ENCODE measurements at regions not wholly inside any gene's neighbourhood (a gene's known extent, or its start where the extent isn't known, plus 50 kb on each side); places are given as distances from the start of the nearest gene placed in this dataset.

DNA sequence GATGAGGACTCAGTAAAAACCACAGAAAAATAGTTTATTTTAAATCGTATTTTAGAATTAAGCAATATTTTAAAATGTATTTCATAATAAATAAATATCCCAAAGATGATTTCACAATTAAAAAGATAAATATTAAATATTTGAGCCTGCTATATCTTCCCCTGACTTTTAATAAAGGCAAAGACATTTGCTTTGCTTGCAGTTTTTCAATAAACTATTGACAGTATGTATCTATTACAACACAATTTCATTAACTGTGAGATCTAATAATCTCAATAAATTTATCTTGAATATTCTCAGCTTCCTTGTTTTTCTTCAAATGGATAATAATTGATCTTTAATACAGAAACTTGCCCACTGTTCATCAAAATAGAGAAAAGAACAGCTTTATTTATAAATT is 186.2 kb upstream of the TARS1 start:
- DNase-seq (ENCODE audit: low spot score): no peak
- in situ Hi-C loops (cut with MboI; ENCODE audit: low sequenced_read_pairs, unreplicated experiment): no loop called here
- TF ChIP-seq, protein P1, sequence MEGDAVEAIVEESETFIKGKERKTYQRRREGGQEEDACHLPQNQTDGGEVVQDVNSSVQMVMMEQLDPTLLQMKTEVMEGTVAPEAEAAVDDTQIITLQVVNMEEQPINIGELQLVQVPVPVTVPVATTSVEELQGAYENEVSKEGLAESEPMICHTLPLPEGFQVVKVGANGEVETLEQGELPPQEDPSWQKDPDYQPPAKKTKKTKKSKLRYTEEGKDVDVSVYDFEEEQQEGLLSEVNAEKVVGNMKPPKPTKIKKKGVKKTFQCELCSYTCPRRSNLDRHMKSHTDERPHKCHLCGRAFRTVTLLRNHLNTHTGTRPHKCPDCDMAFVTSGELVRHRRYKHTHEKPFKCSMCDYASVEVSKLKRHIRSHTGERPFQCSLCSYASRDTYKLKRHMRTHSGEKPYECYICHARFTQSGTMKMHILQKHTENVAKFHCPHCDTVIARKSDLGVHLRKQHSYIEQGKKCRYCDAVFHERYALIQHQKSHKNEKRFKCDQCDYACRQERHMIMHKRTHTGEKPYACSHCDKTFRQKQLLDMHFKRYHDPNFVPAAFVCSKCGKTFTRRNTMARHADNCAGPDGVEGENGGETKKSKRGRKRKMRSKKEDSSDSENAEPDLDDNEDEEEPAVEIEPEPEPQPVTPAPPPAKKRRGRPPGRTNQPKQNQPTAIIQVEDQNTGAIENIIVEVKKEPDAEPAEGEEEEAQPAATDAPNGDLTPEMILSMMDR (IDR thresholded peaks at IDR 0.05; ENCODE audit: borderline replicate concordance, control extremely low read depth, extremely low read depth, insufficient read depth, missing control alignments): no peak

DNA sequence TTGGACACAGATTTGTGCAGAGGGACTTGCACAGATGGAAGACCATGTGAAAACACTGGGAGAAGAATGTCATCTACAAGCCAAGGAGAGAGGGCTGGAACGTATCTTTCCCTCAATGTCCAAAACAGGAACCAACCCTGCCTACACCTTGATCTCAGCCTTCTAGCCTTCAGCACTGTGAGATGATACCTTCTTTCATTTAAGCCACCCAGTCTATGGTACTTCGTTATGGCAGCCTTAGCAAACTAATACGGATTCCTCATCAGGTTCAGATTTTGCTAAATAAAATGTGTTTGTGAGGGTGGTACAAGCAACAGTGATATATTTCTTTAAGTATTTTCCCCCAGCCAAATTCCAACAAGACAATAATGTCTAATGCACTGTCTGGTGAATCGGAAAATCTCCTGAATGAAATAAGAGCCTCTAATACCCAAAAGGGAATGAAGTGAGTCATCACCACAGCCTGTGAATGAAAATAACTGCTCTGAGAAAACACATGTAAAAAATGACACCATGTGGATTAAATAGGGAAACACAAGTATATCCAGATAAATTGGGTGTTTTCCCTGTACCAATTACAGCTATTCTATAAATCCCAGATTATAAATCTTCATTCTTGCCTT is 182.8 kb upstream of the TARS1 start:
- no peak for DNase-seq (ENCODE audit: low spot score)
- in situ Hi-C loops (cut with MboI; ENCODE audit: low sequenced_read_pairs, unreplicated experiment): no loop called here
- TF ChIP-seq, protein P1 (IDR thresholded peaks at IDR 0.05; ENCODE audit: borderline replicate concordance, control extremely low read depth, extremely low read depth, insufficient read depth, missing control alignments): no peak

DNA sequence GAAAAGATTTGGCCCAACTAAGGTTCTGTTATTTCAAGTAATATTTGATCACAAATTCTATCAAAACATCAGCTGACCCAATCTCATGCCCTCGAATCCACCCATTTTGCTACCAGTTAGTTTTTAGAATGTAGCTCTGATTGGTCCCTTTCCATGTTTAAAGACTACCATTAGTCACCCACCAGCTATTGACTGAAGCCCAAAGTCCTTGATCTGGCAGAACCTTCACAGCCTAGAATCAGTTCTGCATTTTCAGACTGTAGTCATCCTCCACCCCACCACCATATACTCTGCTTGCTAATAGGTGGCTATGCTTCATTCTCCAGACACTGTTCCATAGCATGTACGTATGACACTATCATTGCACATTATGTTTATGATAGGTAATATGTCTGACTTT is 182.2 kb upstream of the TARS1 start:
- no peak for DNase-seq (ENCODE audit: low spot score)
- TF ChIP-seq, protein P1 (IDR thresholded peaks at IDR 0.05; ENCODE audit: borderline replicate concordance, control extremely low read depth, extremely low read depth, insufficient read depth, missing control alignments): no peak

DNA sequence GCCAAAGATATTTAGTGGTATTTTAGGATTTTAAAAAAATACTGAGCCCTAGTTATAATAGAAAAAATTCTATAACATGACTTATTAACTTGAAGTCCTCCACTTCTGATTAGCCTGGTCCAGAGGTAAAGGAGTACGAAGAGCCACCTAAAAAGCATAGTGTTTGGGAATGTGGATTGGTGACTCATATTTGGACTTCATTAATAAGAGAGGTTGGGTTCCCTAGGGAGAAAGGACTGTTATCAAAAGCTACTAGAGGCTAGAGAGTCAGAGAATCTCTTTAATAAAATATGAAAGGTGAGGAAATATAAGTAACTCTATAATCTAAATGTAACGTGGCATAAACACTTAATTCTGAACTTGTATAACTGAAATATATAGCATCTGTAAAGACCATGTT is 180.7 kb upstream of the TARS1 start:
- in situ Hi-C loops (cut with MboI; ENCODE audit: low sequenced_read_pairs, unreplicated experiment): no loop called here
- DNase-seq (ENCODE audit: low spot score): no peak
- TF ChIP-seq, protein P1 (IDR thresholded peaks at IDR 0.05; ENCODE audit: borderline replicate concordance, control extremely low read depth, extremely low read depth, insufficient read depth, missing control alignments): no peak

More for the DNA sequence above, 182.2 kb upstream of the TARS1 start:
- in situ Hi-C loops (cut with MboI; ENCODE audit: low sequenced_read_pairs, unreplicated experiment): no loop called here

DNA sequence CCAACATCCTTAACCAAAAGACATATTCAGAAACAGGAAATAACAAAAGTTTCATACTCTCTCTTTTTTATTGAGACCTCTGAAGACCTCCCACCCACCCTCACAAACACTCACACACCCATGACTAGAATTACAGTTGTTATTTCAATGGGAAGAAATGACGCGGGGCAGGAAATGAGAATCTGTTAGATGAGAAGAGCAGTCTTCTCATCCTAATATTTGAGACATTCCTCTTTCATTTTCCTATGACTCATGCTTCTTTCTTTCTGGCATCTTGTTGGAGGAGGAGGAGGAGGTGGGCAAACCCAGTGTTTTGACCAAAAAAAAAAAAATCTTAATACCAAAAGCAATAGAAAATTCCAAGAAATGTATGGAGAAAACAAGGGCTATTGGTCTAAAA is 179.5 kb upstream of the TARS1 start:
- TF ChIP-seq, protein P1 (IDR thresholded peaks at IDR 0.05; ENCODE audit: borderline replicate concordance, control extremely low read depth, extremely low read depth, insufficient read depth, missing control alignments): no peak
- in situ Hi-C loops (cut with MboI; ENCODE audit: low sequenced_read_pairs, unreplicated experiment): no loop called here
- no peak for DNase-seq (ENCODE audit: low spot score)

DNA sequence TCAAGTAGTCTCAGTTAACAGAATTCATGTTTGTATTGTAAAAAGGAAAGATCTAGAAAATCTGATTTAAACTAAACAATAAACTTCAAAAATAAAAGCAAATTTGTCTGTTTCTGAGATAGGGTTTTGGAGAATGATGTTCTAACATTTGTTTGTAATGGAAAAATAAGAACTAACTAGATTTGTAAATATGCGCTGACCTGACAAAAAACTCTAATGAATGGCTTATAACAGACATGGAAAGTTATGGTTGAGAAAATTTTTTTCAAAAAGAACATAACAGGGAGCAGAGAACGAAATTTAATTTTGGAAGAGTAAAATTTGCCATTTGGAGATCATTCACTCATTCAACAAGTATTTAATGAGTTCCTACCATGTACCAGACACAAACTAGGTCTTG is 179.0 kb upstream of the TARS1 start:
- in situ Hi-C loops (cut with MboI; ENCODE audit: low sequenced_read_pairs, unreplicated experiment): no loop called here
- TF ChIP-seq, protein P1 (IDR thresholded peaks at IDR 0.05; ENCODE audit: borderline replicate concordance, control extremely low read depth, extremely low read depth, insufficient read depth, missing control alignments): no peak
- DNase-seq (ENCODE audit: low spot score): no peak
